H1 (cell line): ENCODE measurements at regions not wholly inside any gene's neighbourhood (a gene's known extent, or its start where the extent isn't known, plus 50 kb on each side); places are given as distances from the start of the nearest gene placed in this dataset.

Source experiments
- CBX5 ChIP-seq: fragments of 300-800, 300-1000 bp; sonication (generic); IDR thresholded peaks from 2 replicates; pipeline ENCODE4 v1.7.1; 2016; ENCODE audit warnings: antibody characterized with exemption, low read length, low read depth
- RBBP5 ChIP-seq: IDR thresholded peaks from 2 replicates; pipeline ENCODE4 v1.7.1; 2012; ENCODE audit warnings: low read depth, mild to moderate bottlenecking, inconsistent platforms, low read length, moderate library complexity, borderline replicate concordance
- SP4 ChIP-seq: IDR thresholded peaks from 2 replicates; pipeline ENCODE4 v1.6.1; 2012; ENCODE audit warnings: low read length, inconsistent platforms
- TF ChIP-seq, protein P1 (sequence below): fragments of 300-600 bp; sonication (generic); IDR thresholded peaks from 2 replicates; pipeline ENCODE4 v1.7.1; 2012; ENCODE audit warnings: low read length, moderate library complexity, mild to moderate bottlenecking, inconsistent platforms; ENCODE audit not compliant: insufficient replicate concordance

DNA sequence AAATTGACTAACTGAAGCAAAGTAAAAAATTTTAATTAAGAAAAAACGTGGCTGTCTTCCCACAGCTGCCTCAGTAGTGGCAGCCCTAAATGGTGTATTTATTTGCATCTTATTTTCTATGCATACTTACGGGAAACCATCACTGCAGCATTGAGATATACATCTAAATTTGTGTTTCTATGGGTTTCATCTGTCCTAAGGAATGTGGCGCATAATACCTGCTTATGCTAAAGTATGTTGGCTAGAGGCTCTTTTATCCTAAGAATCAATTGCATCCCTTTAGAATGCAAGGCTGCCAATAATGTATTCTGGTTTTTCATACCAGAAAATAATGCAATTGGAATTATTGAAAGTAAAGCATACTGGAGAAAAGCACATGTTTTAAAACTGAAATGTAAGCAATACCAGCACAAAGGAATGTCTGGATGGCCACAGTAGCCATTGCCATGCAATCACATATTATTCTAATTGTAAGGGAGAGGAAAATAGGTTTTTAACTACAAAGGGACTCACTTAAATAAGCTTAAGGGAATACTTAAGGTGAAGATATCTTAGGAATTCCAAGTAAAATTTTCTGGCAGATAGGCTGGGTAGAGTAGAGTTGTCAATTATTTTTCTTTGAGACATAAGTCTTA is 834.5 kb upstream of the NECTIN3 start (continued):
- TF ChIP-seq, protein P1, sequence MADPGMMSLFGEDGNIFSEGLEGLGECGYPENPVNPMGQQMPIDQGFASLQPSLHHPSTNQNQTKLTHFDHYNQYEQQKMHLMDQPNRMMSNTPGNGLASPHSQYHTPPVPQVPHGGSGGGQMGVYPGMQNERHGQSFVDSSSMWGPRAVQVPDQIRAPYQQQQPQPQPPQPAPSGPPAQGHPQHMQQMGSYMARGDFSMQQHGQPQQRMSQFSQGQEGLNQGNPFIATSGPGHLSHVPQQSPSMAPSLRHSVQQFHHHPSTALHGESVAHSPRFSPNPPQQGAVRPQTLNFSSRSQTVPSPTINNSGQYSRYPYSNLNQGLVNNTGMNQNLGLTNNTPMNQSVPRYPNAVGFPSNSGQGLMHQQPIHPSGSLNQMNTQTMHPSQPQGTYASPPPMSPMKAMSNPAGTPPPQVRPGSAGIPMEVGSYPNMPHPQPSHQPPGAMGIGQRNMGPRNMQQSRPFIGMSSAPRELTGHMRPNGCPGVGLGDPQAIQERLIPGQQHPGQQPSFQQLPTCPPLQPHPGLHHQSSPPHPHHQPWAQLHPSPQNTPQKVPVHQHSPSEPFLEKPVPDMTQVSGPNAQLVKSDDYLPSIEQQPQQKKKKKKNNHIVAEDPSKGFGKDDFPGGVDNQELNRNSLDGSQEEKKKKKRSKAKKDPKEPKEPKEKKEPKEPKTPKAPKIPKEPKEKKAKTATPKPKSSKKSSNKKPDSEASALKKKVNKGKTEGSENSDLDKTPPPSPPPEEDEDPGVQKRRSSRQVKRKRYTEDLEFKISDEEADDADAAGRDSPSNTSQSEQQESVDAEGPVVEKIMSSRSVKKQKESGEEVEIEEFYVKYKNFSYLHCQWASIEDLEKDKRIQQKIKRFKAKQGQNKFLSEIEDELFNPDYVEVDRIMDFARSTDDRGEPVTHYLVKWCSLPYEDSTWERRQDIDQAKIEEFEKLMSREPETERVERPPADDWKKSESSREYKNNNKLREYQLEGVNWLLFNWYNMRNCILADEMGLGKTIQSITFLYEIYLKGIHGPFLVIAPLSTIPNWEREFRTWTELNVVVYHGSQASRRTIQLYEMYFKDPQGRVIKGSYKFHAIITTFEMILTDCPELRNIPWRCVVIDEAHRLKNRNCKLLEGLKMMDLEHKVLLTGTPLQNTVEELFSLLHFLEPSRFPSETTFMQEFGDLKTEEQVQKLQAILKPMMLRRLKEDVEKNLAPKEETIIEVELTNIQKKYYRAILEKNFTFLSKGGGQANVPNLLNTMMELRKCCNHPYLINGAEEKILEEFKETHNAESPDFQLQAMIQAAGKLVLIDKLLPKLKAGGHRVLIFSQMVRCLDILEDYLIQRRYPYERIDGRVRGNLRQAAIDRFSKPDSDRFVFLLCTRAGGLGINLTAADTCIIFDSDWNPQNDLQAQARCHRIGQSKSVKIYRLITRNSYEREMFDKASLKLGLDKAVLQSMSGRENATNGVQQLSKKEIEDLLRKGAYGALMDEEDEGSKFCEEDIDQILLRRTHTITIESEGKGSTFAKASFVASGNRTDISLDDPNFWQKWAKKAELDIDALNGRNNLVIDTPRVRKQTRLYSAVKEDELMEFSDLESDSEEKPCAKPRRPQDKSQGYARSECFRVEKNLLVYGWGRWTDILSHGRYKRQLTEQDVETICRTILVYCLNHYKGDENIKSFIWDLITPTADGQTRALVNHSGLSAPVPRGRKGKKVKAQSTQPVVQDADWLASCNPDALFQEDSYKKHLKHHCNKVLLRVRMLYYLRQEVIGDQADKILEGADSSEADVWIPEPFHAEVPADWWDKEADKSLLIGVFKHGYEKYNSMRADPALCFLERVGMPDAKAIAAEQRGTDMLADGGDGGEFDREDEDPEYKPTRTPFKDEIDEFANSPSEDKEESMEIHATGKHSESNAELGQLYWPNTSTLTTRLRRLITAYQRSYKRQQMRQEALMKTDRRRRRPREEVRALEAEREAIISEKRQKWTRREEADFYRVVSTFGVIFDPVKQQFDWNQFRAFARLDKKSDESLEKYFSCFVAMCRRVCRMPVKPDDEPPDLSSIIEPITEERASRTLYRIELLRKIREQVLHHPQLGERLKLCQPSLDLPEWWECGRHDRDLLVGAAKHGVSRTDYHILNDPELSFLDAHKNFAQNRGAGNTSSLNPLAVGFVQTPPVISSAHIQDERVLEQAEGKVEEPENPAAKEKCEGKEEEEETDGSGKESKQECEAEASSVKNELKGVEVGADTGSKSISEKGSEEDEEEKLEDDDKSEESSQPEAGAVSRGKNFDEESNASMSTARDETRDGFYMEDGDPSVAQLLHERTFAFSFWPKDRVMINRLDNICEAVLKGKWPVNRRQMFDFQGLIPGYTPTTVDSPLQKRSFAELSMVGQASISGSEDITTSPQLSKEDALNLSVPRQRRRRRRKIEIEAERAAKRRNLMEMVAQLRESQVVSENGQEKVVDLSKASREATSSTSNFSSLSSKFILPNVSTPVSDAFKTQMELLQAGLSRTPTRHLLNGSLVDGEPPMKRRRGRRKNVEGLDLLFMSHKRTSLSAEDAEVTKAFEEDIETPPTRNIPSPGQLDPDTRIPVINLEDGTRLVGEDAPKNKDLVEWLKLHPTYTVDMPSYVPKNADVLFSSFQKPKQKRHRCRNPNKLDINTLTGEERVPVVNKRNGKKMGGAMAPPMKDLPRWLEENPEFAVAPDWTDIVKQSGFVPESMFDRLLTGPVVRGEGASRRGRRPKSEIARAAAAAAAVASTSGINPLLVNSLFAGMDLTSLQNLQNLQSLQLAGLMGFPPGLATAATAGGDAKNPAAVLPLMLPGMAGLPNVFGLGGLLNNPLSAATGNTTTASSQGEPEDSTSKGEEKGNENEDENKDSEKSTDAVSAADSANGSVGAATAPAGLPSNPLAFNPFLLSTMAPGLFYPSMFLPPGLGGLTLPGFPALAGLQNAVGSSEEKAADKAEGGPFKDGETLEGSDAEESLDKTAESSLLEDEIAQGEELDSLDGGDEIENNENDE, result no peak
- no peak for TF ChIP-seq RBBP5
- no peak for TF ChIP-seq SP4
- TF ChIP-seq CBX5, result no peak
